Fibroblast of skin of right quadriceps (primary cell): ENCODE measurements at regions not wholly inside any gene's neighbourhood (a gene's known extent, or its start where the extent isn't known, plus 50 kb on each side); places are given as distances from the start of the nearest gene placed in this dataset.

ENCODE experiments used
- DNase-seq: peaks from one replicate; pipeline ENCODE4 v3.0.0-alpha.2; 2013

GRCh38 chr4:16995451-16995850 lies 97.0 kb upstream of the LDB2 start:
- peak; percentile 24 for DNase-seq

- no peak for DNase-seq
Observed at GRCh38 chr4:16993956-16994840, 95.8 kb upstream of the LDB2 start.

GRCh38 chr4:16992566-16993225 lies 94.3 kb upstream of the LDB2 start:
- no peak for DNase-seq

GRCh38 chr4:16991450-16991849 lies 93.0 kb upstream of the LDB2 start:
- DNase-seq: no peak

GRCh38 chr4:16989371-16989770 lies 90.9 kb upstream of the LDB2 start:
- DNase-seq: no peak

- DNase-seq: no peak
Observed at GRCh38 chr4:16988814-16989213, 90.4 kb upstream of the LDB2 start.

GRCh38 chr4:16977081-16977480 lies 78.6 kb upstream of the LDB2 start:
- DNase-seq: no peak

GRCh38 chr4:16969696-16970135 lies 71.3 kb upstream of the LDB2 start:
- DNase-seq: peak; percentile 60

GRCh38 chr4:16967722-16968121 lies 69.3 kb upstream of the LDB2 start:
- peak; percentile 40 for DNase-seq

GRCh38 chr4:16959305-16959704 lies 60.9 kb upstream of the LDB2 start:
- no peak for DNase-seq

- peak; percentile 49 for DNase-seq
Observed at GRCh38 chr4:16952896-16953630, 54.6 kb upstream of the LDB2 start.

- DNase-seq: peak; percentile 82
Observed at GRCh38 chr4:16952462-16952871, 54.0 kb upstream of the LDB2 start.
